Right kidney (tissue), 1 donor: ENCODE measurements at regions not wholly inside any gene's neighbourhood (a gene's known extent, or its start where the extent isn't known, plus 50 kb on each side); places are given as distances from the start of the nearest gene placed in this dataset.
"Not testable (repeated sequence)": the region's sequence is repeated elsewhere in the genome, so short reads cannot be mapped to it uniquely, and the experiment has no call there.

ENCODE experiments used
- DNase-seq: peaks from one replicate; pipeline ENCODE4 v3.0.0-alpha.2; 2016

DNA sequence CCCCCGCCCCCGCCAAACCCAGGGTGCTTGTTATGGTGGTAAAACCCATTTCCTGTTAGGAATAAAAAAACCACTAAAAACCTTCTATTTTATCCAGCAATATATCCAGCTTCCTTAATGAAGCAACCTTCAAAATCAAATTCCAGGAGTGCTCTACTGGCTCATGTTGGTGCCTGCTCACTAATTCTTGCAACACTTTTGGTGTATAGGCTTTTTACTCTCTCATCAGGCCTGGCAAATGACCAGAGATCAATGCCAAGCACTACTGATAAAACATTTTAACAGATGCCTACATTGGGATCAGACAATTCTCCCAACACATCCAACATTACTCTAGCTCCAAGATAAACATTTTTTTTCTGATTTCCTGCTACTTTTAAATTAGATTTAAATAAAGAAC is 312.4 kb downstream of the KCNJ3 start:
- no peak for DNase-seq

DNA sequence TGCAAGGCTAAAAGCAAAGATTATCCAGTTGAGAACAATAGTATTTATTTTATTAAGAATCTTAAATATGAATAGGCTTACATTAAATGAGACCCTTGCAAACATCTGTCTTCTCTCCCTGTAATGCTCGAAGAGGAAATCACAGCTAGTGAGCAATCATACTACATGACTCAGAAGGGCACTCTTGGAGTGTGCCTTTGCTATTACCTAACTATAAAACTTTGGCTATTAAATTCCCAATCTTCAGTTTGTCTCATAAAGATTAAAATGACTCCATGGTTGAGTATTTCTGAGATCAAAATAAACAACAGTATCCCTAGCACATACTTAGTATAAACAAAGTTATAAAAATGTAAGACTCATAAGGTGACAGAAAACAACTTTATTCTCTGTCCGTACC is 296.9 kb downstream of the KCNJ3 start:
- DNase-seq = no peak

DNA sequence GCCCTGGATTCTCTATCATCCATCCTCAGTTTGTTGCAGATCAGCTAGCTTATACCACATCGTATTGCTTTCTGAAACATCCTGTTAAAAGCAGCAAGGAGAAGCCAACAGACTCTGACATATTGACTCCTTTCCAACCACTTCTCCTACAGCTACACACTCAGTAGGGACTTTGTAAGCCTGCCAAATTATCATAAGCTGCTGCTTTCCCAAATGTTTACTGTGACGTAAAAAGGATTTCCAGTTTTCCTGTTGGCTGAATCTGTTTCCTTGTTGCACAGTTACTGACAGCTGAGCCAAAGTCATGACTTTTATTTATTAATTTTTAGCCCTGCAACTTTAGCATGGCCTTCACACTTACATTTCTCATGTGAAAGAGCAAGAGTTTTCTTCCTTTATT is 294.3 kb downstream of the KCNJ3 start:
- DNase-seq = no peak

DNA sequence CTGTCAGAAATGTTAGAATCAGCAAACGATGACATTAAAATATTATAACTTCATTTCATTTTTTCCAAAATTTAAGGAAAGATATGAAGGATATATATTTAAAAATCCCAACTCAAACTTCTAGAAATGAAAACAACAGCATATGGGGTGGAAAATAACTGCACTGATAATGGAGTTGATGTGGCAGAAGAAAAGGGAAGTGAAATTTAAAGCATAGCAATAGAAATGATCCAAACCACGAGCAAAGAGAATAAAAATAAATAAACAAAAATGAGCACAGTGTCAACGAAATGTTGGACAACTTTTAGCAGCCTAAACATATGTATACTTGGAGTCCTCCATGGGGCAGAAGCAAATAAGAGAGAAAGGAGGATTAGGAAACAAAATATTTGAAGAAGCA is 280.2 kb downstream of the KCNJ3 start:
- no peak for DNase-seq

DNA sequence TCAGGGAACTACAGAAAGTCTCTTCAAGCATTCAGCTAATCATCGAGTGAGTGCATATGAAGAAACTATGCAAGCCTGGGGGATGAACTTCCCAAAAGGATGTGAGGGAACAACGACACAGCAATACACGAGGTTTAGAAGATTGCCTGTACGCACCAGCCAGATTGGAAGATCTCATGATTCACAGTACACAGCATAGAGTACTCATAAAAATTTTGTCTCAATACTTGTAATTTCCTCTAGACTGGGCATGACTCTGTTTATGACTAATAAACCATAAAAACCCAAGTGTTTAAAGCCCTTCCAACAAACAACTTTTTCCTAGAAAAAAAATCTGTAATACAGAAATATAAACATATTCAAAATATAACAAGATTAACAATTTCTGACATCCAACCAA is 279.7 kb downstream of the KCNJ3 start:
- no peak for DNase-seq

DNA sequence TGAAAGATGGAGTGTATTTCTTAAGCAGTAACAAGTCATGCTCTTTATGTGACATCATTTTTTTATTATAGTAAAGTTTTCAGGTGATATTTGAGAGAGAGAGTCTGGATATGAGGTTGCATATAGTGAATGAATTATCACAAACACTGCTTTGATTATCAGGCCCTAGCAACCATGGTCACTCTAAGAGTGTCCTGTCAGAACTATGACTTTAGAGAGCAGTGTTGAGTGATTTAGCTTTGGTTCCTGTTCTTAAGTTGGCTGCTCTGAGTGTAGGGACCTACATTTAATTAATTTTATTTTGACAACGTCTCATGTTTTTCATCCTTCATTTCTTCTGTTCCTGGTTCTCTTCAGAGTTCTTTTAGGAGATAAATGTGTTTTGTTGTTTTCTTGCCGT is 275.5 kb downstream of the KCNJ3 start:
- DNase-seq = no peak

DNA sequence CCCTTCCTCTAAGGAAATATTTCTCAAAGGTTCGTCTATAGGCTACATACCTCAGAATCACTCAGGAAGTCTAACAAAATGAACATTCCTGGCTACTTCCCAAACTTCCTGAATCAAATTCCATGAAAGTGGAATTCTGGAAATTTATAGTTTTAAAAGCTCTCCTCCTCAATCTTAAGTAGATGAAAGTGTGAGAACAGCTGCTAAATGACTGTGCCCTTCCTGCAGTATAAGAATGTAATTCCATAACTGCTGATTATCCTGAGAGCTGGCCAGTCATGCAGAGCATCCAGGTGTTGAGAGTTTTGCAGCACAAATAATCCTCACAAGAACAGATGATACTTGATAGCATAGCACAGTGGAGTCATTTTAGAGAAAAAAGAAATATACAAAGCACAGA is 265.0 kb downstream of the KCNJ3 start:
- DNase-seq = no peak

DNA sequence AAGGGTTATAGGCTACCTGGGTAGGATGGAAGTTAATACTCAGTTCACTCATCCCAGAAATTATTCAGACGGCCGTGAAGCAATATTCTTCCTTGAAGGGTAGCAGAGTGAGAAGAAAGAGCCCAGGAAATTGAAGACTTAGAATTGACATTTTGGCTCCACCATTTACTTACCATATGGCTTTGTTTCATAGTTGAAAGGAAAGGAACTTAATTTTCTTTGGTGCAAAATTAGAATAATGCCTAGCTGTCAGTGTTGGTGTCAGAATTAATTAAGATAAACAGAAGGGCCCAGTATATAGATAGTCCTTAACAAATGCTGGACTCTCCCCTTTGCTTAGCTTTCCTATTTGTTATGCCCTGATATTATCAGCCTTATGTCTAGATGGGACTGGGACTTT is 263.2 kb downstream of the KCNJ3 start:
- no peak for DNase-seq

DNA sequence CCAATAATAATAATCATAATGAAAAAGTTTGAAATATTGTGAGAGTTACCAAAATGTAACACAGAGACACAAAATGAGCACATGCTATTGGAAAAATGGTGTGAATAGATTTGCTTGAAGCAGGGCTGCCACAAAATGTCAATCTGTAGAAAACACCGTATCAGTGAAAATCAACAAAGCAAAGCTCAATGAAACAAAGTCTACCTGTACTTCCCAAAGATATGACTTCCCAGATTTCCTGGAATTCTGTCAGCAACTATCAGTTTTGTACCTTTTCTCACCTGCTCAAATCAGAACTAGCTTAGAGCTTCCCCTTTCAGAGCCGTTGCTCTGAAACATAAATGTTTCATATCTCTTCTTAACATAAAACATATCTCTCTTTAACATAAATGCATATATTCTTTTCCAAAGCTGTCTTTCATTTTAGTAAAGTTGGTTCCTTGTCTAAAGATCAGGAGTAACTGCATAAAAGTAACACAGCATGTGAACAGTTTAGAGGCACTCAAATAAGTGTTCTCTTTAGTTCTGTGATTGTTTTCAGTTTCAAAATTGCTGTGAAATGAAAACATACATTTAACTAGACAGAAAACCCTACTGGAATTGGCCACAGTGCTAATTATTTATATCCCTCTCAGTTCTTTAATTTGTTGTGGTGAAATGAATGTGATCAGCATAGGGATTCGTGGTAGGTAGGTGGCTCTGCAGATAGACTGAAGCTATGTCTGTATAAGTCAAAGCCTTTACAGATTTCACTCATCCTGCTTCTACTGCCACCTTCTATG is 262.5 kb downstream of the KCNJ3 start:
- no peak for DNase-seq

DNA sequence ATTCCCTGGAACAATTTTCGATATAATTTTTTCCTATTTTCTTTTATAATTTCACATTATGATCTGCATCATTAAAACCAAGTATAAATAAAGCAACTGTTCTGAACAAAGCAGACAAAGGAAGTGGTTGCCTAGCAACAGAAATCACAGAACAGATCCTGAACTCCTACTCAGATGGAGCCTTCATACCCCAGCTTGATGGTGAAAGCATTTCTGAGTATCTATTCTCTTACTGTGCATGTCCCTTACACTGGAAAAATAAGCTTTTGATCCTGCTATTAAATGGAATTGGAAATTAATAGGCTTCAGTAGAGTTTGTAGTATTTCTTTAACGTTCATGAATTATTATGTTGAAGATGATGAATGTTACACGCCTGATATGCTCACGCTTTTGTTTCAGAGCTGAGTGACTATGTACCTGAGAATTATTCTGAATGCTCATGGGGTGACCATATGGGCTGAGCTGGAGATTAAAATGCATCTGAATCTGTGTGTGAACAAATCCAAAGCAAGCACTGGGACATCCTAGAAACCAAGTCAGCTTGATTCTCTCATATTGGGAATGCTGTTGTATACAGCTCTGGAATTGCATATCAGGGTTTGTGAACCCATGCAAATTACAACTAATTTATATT is 254.0 kb downstream of the KCNJ3 start:
- DNase-seq = no peak

DNA sequence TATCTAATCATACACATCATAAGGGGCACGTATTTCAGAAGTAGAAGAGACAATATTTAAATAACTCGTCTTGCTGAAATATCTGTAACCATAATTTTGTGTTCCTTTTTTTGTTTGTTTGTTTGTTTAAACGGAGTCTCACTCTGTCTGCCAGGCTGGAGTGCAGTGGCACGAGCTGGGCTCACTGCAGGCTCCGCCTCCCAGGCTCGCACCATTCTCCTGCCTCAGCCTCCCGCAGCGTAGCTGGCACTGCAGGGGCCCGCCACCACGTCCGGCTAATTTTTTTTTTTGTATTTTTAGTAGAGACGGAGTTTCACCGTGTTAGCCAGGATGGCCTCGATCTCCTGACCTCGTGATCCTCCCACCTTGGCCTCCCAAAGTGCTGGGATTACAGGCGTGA is 248.9 kb downstream of the KCNJ3 start:
- not testable (repeated sequence) for DNase-seq

DNA sequence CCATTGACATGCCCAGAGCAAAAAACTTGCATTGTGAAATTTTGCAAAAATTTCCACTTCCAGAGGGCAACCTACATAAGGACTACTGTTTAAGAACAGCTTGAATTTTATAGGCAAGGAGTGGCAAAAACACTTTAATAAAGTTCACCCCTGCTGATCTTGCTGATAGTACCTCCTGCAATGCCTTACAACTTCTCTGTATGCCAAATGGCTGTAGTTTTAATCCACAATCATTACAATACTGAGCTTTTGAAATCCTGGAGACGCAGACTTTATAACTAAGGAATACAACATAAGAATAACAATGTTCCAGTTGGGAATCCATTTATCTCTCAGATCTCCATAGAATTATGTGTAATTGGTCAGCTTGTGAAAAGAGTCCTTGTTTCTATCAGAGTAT is 247.5 kb downstream of the KCNJ3 start:
- no peak for DNase-seq

DNA sequence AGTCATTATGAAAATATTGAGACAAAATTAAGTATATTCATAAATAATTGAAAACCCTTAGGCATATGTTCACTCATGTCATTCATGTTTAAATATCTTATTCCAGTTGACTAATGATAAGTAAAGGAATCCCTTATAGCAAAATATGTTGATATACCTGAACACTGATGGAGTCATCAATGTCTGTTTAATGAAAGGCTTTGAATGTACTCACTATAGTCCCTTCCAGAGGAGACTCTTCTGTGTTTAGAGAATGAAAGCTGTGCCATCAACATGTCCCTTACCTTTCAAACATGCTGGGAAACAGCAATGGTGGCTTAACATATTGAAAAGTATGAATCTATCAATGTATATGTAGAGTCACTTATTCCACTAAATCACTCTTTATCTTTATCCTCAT is 242.9 kb downstream of the KCNJ3 start:
- DNase-seq = no peak

DNA sequence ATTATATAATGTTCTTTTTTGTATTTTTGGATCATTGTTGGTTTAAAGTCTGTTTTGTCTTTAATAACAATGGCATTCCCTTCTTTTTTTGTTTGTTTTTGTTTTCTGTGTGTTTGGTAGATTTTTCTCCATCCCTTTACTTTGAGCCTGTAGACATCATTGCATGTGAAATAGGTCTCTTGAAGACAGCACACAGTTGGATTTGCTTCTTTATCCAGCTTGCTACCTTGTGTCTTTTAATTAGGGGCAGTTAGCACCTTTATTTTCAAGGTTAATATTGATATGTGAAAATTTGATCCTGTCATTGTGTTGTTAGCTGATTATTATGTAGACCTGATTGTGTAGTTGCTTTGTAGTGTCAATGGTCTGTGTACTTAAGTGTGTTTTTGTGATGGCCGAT is 235.7 kb downstream of the KCNJ3 start:
- DNase-seq = no peak

DNA sequence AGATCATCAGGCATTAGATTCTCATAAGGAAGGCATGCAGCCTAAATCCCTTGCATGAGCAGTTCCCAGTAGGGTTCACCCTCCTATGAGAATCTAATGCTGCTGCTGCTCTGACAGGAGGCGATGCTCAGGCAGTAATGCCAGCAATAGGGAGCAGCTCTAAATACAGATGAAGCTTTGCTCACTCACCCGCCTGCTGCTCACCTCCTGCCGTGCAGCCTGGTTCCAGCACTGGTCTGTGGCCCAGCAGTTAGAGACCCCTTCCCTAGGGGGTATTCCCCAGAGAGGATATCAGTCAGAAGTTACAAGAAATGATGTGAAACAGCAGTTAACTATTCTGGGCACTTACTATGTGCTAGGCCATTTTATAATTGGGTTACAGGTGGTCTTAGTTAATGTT is 226.0 kb downstream of the KCNJ3 start:
- no peak for DNase-seq

DNA sequence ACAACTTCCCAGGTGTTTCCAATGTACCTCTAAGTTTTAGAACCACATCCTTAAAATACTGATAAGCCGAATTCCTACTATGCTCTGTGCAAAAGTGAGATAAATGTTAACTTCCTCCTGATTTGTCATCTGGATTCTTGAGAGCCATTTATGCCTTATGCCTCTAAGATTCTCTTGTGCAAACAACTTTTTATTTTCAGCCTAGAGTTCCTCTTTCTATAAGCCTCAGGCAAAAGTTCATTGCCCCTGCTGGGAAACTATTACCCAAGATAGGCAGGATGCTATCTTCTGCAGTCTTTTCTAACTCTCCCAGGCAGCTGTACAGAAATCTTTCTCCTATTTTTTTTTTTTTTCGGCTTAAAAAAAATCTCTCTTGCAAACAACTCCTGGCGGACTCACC is 216.1 kb downstream of the KCNJ3 start:
- DNase-seq = no peak

DNA sequence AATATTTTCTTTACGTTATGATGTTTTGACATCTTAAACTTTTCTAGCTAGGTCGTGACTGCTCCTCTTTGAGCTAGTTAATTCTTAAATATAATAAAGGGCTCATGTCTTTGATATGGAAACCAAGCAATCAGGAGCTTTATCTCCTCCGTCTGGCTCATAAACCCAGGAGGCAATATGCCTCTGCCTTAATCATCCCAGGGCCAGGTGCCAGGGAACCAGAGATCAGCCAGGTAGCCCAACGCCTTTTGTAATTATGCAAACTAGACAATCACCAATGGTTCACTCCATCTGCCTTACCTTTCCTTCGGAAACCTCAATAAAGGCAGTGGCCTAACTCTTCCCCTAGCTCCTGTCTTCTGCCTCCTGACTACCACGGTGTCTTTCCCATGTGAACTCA is 213.7 kb downstream of the KCNJ3 start:
- DNase-seq = no peak

DNA sequence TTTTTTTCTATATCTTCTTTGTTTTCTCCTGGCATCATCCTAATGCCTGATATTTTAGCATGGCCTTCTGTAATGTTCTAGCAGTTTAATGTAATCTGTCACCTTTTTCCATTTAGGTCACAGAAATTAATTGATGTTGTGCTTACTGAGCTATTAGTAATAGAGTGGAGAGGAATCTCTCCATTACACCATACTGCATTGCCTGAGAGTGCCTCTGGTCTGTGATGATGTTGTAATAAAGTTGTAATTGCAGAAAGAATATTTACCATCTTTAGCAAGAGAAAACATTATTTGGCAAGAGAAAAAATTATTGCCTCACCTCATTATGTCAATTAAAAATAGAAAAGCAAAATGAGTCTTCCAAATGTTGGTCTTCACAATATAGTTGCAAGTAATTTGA is 213.2 kb downstream of the KCNJ3 start:
- no peak for DNase-seq

DNA sequence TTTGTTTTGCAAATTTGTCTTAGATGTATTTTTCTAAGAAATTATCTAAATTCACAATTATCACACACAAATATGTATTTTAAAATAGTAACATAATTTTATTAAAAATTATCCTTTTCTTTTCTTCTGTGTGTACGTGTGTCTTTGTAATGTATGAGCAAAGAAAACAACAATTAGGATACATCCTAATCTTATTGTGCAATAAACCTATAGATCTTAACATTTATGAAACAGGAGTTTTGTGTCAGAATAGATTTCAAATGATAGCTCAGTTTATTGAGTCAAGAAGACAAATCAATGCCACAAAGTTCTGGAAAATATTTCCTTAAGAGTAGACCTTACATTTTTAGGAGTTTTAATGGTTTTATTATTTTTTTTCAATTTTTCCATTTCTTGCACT is 212.2 kb downstream of the KCNJ3 start:
- no peak for DNase-seq

DNA sequence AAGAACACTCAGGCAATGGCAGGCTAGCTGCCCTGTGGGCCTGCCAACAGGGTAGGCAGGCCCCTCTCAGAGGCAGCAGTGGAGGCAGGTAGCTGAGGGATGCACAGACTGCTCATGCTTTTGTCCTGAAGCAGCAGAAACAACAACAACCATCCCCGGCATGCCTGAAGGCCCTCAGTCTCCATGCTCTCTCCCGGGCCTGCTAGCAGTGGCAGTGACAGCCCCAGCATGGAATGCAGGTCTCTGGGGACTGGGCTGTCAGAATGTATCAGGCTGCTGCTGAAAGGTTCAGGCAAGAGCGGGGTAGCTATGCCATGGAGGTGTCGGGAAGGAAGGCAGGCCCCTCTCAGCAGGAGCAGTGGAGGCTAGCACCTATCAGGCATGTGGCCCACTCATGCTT is 209.8 kb downstream of the KCNJ3 start:
- no peak for DNase-seq
